BJ (cell line): ENCODE measurements at regions not wholly inside any gene's neighbourhood (a gene's known extent, or its start where the extent isn't known, plus 50 kb on each side); places are given as distances from the start of the nearest gene placed in this dataset.

ENCODE experiments used
- CTCF ChIA-PET: fragments of 350-600 bp; formaldehyde crosslinking; extraction: SDS; loops from one replicate; lab custom pipeline; 2021; ENCODE audit warnings: antibody characterized with exemption, inconsistent platforms; lab: Yijun Ruan, JAX
- POLR2A ChIA-PET: fragments of 300-600 bp; sonication (Branson Sonifier 250); formaldehyde crosslinking; extraction: SDS; loops from one replicate; lab custom pipeline; 2021; ENCODE audit warnings: antibody characterized with exemption; lab: Charles Lee
- DNase-seq: peaks from one replicate; pipeline ENCODE4 v3.0.0-alpha.2; 2011; ENCODE audit warnings: low read depth
- H3K27me3 ChIP-seq: 2 replicates; pipeline ENCODE4 v1.6.0; 2011; ENCODE audit warnings: low read length; ENCODE audit not compliant: control insufficient read depth, insufficient read depth
- H3K36me3 ChIP-seq: 2 replicates; pipeline ENCODE4 v1.5.1; 2011; ENCODE audit warnings: low read length; ENCODE audit not compliant: control insufficient read depth, insufficient read depth
- H3K4me3 ChIP-seq: 2 replicates; pipeline ENCODE4 v1.5.1; 2011; ENCODE audit warnings: low read depth, mild to moderate bottlenecking, control low read depth, low read length
- CTCF ChIP-seq: IDR thresholded peaks from 2 replicates; pipeline ENCODE4 v1.5.1; 2011; ENCODE audit warnings: low read depth, mild to moderate bottlenecking, control low read depth, inconsistent platforms, low read length, moderate library complexity; ENCODE audit not compliant: insufficient read depth

DNA sequence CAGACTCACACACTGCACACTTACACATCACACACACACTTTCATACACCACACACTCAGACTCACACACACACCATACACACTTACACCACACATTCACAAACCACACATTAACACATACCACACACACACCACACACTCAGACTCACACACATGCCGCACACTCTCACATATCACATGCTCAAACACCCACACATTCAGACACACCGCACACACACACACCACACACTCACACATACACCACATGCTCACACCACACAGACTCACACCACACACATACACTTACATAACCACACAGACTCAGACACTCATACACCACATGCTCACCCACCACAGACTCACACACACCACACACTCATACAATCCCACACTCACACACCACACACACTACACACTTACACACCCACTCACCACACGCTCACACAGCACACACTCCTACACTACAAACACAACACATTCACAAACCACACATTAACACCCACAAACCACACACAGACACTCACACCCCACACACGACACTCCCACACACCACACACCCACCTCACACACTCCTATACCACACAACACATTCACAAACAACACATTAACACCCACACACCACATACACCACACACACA is 125.4 kb downstream of the EVX1 start:
- Histone ChIP-seq H3K4me3 (no peak overlapping the region), H3K36me3 (no peaks in the 10 kb centered on the region), H3K27me3 (no peaks in the 10 kb centered on the region)
- ChIA-PET CTCF (no interaction called here), POLR2A (no interaction called here)
- TF ChIP-seq CTCF, result no peak
- no peak for DNase-seq

- POLR2A ChIA-PET, result no interaction called here
- Histone ChIP-seq H3K36me3 (no peaks in the 10 kb centered on the region), H3K27me3 (peaks cover 4% of the 10 kb centered on the region), H3K4me3 (no peak overlapping the region)
- TF ChIP-seq CTCF, result no peak
- CTCF ChIA-PET, result interaction anchor here (0.7 kb wide), 1 partner anchor 97 kb away, joined by 3 read pairs; no protein-coding TSS in a partner anchor
- DNase-seq, result no peak
These were observed 132.6 kb downstream of the EVX1 start for GRCh38 chr7:27374958-27375841.

DNA sequence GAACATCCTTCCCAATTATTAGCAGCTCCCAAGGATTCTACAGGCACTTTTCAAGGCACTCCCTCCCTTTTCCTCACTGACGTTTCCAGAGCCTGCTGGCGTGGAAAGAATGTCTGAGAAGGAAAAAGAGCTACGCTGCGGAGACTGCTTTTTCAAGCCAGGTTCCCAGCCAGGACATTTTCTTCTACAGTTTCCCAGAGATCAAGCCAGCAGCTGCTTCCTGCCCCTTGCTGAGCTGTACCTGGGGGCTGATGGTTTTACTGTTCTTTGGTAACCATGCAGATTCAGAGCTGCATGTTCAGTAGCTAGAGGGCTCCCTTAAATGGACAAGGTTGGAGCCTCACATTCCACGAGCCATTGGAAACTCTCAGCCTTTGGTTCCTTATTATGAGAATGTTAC is 133.4 kb downstream of the EVX1 start:
- ChIA-PET CTCF (interaction anchor here (0.7 kb wide), 1 partner anchor 97 kb away, joined by 3 read pairs; no protein-coding TSS in a partner anchor), POLR2A (no interaction called here)
- peaks cover 4% of the 10 kb centered on the region for H3K27me3 ChIP-seq
- DNase-seq, result no peak
- H3K36me3 ChIP-seq, result no peaks in the 10 kb centered on the region
- no peak overlapping the region for H3K4me3 ChIP-seq
- TF ChIP-seq CTCF, result no peak

- ChIA-PET POLR2A (no interaction called here), CTCF (interaction anchor here (0.6 kb wide), 1 partner anchor 1943 kb away, joined by 5 read pairs; no protein-coding TSS in a partner anchor)
- H3K27me3 ChIP-seq, result peaks cover 4% of the 10 kb centered on the region
These were observed 135.4 kb downstream of the EVX1 start for GRCh38 chr7:27377988-27378387.

More at GRCh38 chr7:27377988-27378387, 135.4 kb downstream of the EVX1 start:
- peak; percentile 12; the same call in 1 of the 2 replicates for TF ChIP-seq CTCF
- no peak for DNase-seq
- no peaks in the 10 kb centered on the region for H3K36me3 ChIP-seq
- H3K4me3 ChIP-seq, result no peak overlapping the region
